ENCODE measurements at regions not wholly inside any gene's neighbourhood (a gene's known extent, or its start where the extent isn't known, plus 50 kb on each side); places are given as distances from the start of the nearest gene placed in this dataset.
"Not testable (repeated sequence)": the region's sequence is repeated elsewhere in the genome, so short reads cannot be mapped to it uniquely, and the experiment has no call there.

- no peak for DNase-seq
These were observed 401.4 kb upstream of the C16orf82 start for GRCh38 chr16:26665166-26665939.

GRCh38 chr16:26666486-26666885 lies 400.2 kb upstream of the C16orf82 start:
- no peak for DNase-seq

GRCh38 chr16:26667307-26667706 lies 399.4 kb upstream of the C16orf82 start:
- DNase-seq: no peak

- DNase-seq: no peak
These were observed 398.7 kb upstream of the C16orf82 start for GRCh38 chr16:26668026-26668425.

GRCh38 chr16:26672206-26672605 lies 394.5 kb upstream of the C16orf82 start:
- no peak for DNase-seq

- no peak for DNase-seq
These were observed 393.7 kb upstream of the C16orf82 start for GRCh38 chr16:26673011-26673410.

GRCh38 chr16:26680671-26681070 lies 386.1 kb upstream of the C16orf82 start:
- no peak for DNase-seq

GRCh38 chr16:26688105-26688504 lies 378.6 kb upstream of the C16orf82 start:
- no peak for DNase-seq

GRCh38 chr16:26688699-26689098 lies 378.0 kb upstream of the C16orf82 start:
- DNase-seq: no peak

- no peak for DNase-seq
These were observed 374.1 kb upstream of the C16orf82 start for GRCh38 chr16:26692658-26693057.

GRCh38 chr16:26697807-26698206 lies 368.9 kb upstream of the C16orf82 start:
- DNase-seq: no peak

- DNase-seq: no peak
These were observed 366.5 kb upstream of the C16orf82 start for GRCh38 chr16:26700250-26700649.

GRCh38 chr16:26701243-26701886 lies 365.4 kb upstream of the C16orf82 start:
- no peak for DNase-seq

GRCh38 chr16:26705346-26705745 lies 361.4 kb upstream of the C16orf82 start:
- DNase-seq: no peak

- DNase-seq: no peak
These were observed 358.3 kb upstream of the C16orf82 start for GRCh38 chr16:26708428-26708827.

GRCh38 chr16:26709175-26709574 lies 357.6 kb upstream of the C16orf82 start:
- DNase-seq: no peak

- DNase-seq: no peak
These were observed 357.0 kb upstream of the C16orf82 start for GRCh38 chr16:26709754-26710153.

GRCh38 chr16:26710450-26710849 lies 356.3 kb upstream of the C16orf82 start:
- no peak for DNase-seq

- no peak for DNase-seq
These were observed 353.9 kb upstream of the C16orf82 start for GRCh38 chr16:26712876-26713275.

GRCh38 chr16:26715969-26716368 lies 350.8 kb upstream of the C16orf82 start:
- no peak for DNase-seq

GRCh38 chr16:26717826-26718225 lies 348.9 kb upstream of the C16orf82 start:
- no peak for DNase-seq

- no peak for DNase-seq
These were observed 345.4 kb upstream of the C16orf82 start for GRCh38 chr16:26721290-26721689.

- not testable (repeated sequence) for DNase-seq
These were observed 344.8 kb upstream of the C16orf82 start for GRCh38 chr16:26721957-26722356.

- DNase-seq: no peak
These were observed 342.5 kb upstream of the C16orf82 start for GRCh38 chr16:26724189-26724588.

- no peak for DNase-seq
These were observed 338.9 kb upstream of the C16orf82 start for GRCh38 chr16:26727848-26728247.

All from KG1 (cell line).